ENCODE measurements at regions not wholly inside any gene's neighbourhood (a gene's known extent, or its start where the extent isn't known, plus 50 kb on each side); places are given as distances from the start of the nearest gene placed in this dataset.
A peak's percentile ranks its signal among the peaks of the same experiment; 100 is the strongest.
"Not testable (repeated sequence)": the region's sequence is repeated elsewhere in the genome, so short reads cannot be mapped to it uniquely, and the experiment has no call there.

- DNase-seq, result peak; percentile 73
These were observed 907.6 kb upstream of the EPHA5 start for GRCh38 chr4:66577922-66578321.

GRCh38 chr4:66575008-66575696 is 904.9 kb upstream of the EPHA5 start:
- no peak for DNase-seq

- no peak for DNase-seq
These were observed 904.1 kb upstream of the EPHA5 start for GRCh38 chr4:66574145-66574978.

- no peak for DNase-seq
These were observed 902.7 kb upstream of the EPHA5 start for GRCh38 chr4:66572949-66573348.

- no peak for DNase-seq
These were observed 900.9 kb upstream of the EPHA5 start for GRCh38 chr4:66571145-66571695.

GRCh38 chr4:66569228-66569627 is 898.9 kb upstream of the EPHA5 start:
- DNase-seq, result no peak

- no peak for DNase-seq
These were observed 898.1 kb upstream of the EPHA5 start for GRCh38 chr4:66568431-66568830.

GRCh38 chr4:66568001-66568400 is 897.7 kb upstream of the EPHA5 start:
- no peak for DNase-seq

- DNase-seq, result no peak
These were observed 897.3 kb upstream of the EPHA5 start for GRCh38 chr4:66567551-66567950.

GRCh38 chr4:66565801-66566200 is 895.5 kb upstream of the EPHA5 start:
- DNase-seq, result no peak

- no peak for DNase-seq
These were observed 894.8 kb upstream of the EPHA5 start for GRCh38 chr4:66564901-66565651.

GRCh38 chr4:66562276-66562806 is 892.1 kb upstream of the EPHA5 start:
- no peak for DNase-seq

- not testable (repeated sequence) for DNase-seq
These were observed 891.3 kb upstream of the EPHA5 start for GRCh38 chr4:66561465-66562053.

- DNase-seq, result no peak
These were observed 888.4 kb upstream of the EPHA5 start for GRCh38 chr4:66558651-66559050.

GRCh38 chr4:66556651-66557278 is 886.5 kb upstream of the EPHA5 start:
- DNase-seq, result no peak

GRCh38 chr4:66555301-66555700 is 885.0 kb upstream of the EPHA5 start:
- DNase-seq, result no peak

GRCh38 chr4:66554826-66555225 is 884.5 kb upstream of the EPHA5 start:
- no peak for DNase-seq

GRCh38 chr4:66545301-66545700 is 875.0 kb upstream of the EPHA5 start:
- not testable (repeated sequence) for DNase-seq

- DNase-seq, result no peak
These were observed 874.0 kb upstream of the EPHA5 start for GRCh38 chr4:66544281-66544680.

- DNase-seq, result no peak
These were observed 869.5 kb upstream of the EPHA5 start for GRCh38 chr4:66539745-66540144.

GRCh38 chr4:66524781-66525180 is 854.5 kb upstream of the EPHA5 start:
- no peak for DNase-seq

- no peak for DNase-seq
These were observed 852.0 kb upstream of the EPHA5 start for GRCh38 chr4:66522244-66522643.
